Activated naive CD4-positive, alpha-beta T cell treated with anti-CD3 and anti-CD28 coated beads, Interleukin-2, amount 50 U/mL, for 72 hours (primary cell): ENCODE measurements at regions not wholly inside any gene's neighbourhood (a gene's known extent, or its start where the extent isn't known, plus 50 kb on each side); places are given as distances from the start of the nearest gene placed in this dataset.
"Not testable (repeated sequence)": the region's sequence is repeated elsewhere in the genome, so short reads cannot be mapped to it uniquely, and the experiment has no call there.

Experiments
- ATAC-seq, 2 donors: fragments of 150-1000 bp; cut with Tn5 transposase; 2 replicates each; pipeline ENCODE4 v1.10.0; 2021; ENCODE audit warnings: mild to moderate bottlenecking in 2 of 2, moderate library complexity in 2 of 2
- DNase-seq, 2 donors: peaks; one replicate each; pipeline ENCODE4 v3.0.0; 2021 to 2022; ENCODE audit warnings: low spot score in 2 of 2
- H3K27ac Mint-ChIP-seq, 2 donors: one replicate each; pipeline ENCODE4 v1.8.0; 2022; ENCODE audit warnings: mild to moderate bottlenecking in 2 of 2, mixed read lengths in 2 of 2
- H3K36me3 Mint-ChIP-seq, 2 donors: one replicate each; pipeline ENCODE4 v1.8.0; 2022; ENCODE audit warnings: mixed read lengths in 2 of 2
- H3K9me3 Mint-ChIP-seq, 2 donors: one replicate each; pipeline ENCODE4 v1.8.0; 2022; ENCODE audit warnings: mixed read lengths in 2 of 2

DNA sequence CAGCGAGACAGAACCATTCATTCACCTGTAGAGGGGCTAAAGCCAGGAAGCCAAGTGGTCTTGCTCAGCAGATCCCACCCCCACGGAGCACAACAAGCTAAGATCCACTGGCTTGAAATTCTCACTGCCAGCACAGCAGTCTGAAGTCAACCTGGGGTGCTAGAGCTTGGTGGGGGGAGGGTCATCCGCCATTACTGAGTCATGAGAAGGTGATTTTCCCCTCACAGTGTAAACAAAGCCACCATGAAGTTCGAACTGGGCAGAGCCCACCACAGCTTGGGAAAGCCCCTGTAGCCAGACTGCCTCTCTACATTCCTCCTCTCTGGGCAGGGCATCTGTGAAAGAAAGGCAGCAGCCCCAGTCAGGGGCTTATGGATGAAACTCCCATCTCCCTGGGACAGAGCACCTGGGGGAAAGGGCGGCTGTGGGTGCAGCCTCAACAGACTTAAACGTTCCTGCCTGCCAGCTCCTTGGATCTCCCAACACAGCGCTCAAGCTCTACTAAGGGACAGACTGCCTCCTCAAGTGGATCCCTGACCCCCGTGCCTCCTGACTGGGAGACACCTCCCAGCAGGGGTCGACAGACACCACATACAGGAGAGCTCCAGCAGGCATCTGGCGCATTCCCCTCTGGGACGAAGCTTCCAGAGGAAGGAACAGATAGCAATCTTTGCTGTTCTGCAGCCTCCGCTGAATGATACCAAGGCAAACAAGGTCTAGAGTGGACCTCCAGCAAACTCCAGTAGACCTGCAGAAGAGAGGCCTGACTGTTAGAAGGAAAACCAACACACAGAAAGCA, 179.0 kb upstream of the KLF7 start:
- ATAC-seq, H3K27ac Mint-ChIP-seq, DNase-seq: not testable (repeated sequence)
- peaks cover 16 to 24% of the 10 kb centered on the region in 2 donors for H3K36me3 Mint-ChIP-seq
- peaks cover 4 to 24% of the 10 kb centered on the region in 2 donors for H3K9me3 Mint-ChIP-seq

DNA sequence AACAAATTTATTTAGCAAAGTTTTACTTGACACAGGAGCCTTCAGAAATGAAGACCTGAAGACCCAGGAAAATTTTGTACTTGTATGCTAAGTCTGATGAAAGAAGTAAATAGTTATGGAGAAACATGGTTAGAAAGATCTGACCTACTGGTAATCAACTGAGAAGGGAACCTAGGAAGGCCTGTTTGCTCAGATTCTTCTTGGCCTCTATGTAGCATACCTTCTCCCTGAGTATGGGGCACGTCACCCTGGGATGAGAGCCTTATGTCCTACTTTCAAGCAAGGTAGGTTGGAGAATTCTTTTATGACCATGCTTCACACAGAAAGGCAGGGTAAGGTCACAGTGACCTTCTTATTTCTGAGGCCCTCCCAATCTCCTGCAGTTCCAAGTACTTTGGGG, 178.6 kb upstream of the CREB1 start:
- DNase-seq (no peak), ATAC-seq (no peak)
- Mint-ChIP-seq H3K9me3 (peaks cover 4 to 15% of the 10 kb centered on the region in 2 donors), H3K36me3 (peaks cover 12 to 16% of the 10 kb centered on the region in 2 donors), H3K27ac (no peak overlapping the region)

DNA sequence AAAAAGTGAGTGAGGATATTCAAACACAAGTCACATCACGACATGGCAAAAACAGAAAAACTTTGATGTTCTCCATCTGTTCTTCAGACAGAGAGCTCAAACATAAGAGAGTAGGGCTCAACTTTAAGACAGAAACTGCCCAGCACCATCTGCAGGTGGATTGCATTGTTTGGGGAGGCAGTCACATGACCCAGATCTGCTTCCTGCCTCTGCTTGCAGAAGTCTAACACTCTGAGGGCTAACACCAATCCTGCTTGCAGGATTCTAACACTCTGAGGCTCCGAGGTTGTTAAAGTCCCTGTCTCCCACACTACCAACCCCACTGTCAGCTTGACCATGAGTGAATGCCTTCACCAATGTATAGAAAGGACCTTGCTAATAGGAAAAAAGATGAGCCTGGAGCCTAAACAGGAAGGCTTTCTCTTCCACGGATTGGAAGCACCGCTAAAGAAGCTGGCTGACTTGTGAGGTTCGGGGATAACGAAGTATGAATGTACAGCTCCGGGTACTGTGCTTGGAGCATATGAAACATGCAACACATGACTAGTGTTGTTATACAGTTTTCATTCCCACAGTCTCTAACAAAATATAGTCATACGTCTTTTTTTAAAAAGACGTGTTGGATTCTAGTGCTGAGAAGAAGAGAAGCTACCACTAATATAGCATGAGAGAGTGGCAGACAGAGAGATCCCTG, 176.6 kb upstream of the CREB1 start:
- no peak overlapping the region for H3K27ac Mint-ChIP-seq
- DNase-seq: no peak
- ATAC-seq: peak; percentile 51 to 52

DNA sequence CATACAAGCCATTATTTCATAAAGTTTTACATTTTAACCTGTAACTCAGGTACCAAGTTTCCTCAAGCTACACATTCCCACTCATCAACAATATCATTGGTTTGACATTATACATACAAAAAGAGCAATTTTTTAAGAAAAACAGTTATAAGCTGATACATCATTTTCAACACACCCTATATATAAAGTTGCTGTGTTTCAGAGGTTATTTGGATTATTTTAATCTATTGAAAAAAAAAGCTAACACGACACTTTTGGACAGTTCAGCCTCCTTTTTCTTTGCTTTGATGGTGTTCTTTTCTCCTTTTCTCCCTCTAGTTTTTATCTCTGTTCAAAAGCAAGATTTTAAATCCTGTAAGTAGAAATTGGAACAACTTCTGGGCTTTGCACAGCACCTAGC, 175.9 kb upstream of the CREB1 start:
- DNase-seq (no peak), ATAC-seq (no peak)
- Mint-ChIP-seq H3K9me3 (no peaks in the 10 kb centered on the region), H3K36me3 (no peaks in the 10 kb centered on the region), H3K27ac (no peak overlapping the region)

More for the DNA sequence above, 176.6 kb upstream of the CREB1 start:
- Mint-ChIP-seq H3K9me3 (no peaks in the 10 kb centered on the region), H3K36me3 (no peaks in the 10 kb centered on the region)

DNA sequence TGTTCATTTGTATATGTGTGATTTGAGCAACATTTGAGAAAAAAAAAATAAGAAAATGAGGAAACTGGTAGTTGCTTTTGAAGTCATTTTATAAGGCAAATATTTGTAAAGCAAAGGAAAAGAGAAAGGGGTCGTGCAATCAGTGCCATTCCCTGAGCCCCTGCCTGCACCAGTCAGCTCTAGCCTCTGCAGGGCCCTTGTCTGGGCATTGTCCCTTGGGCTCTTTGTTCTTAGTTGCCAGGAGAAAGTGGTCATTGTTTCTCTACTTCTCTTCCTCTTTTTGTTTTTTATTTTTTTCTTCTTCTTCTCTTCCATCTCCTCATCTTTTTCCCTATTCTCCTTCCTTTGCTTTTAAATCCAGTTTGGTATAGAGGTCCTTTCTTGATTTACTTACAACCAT, 175.3 kb upstream of the CREB1 start:
- ATAC-seq (no peak), DNase-seq (no peak)
- H3K36me3 Mint-ChIP-seq: no peaks in the 10 kb centered on the region
- no peaks in the 10 kb centered on the region for H3K9me3 Mint-ChIP-seq
- H3K27ac Mint-ChIP-seq: no peak overlapping the region

DNA sequence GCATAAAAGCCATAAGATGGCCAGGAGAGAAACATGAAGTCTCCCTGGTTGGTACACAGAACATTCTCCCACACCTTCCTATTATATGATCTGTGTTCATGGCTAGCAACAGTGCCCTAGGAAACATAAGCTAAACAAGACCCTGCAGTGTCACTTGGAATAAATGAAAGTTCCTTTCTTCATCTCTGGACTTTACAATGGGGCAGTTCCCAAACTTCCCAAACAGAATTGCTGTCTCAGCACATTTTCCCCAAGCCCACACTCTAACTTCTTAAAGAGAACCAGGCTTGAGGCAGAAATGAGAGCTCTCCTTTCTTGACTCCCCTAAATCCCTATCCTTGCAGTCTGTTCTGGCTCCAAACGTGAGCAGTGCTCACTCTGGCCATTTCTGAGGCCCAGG, 173.2 kb upstream of the CREB1 start:
- DNase-seq: no peak
- no peak for ATAC-seq
- H3K27ac Mint-ChIP-seq: no peak overlapping the region
- no peaks in the 10 kb centered on the region for H3K9me3 Mint-ChIP-seq
- no peaks in the 10 kb centered on the region for H3K36me3 Mint-ChIP-seq

DNA sequence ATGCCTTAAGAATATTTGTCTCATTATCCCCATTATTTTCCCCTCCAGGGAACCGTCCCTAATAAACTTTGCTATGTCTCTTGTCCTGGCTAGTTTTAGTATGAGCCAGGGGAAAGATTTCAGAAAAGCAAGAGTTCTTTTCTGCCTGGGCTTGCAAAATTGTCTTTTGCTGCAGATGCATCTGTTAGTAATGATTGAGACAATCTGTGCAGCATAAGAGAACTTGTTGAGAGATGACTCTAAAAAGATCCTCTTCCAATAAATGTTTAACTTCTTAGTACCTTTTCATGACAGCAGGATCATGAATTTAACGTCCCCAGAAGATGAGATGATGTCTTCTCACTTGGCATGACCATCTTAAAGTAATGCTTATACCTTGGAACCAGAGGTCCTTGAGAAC, 172.5 kb upstream of the CREB1 start:
- Mint-ChIP-seq H3K36me3 (no peaks in the 10 kb centered on the region), H3K9me3 (no peaks in the 10 kb centered on the region), H3K27ac (no peak overlapping the region)
- ATAC-seq (no peak), DNase-seq (no peak)

DNA sequence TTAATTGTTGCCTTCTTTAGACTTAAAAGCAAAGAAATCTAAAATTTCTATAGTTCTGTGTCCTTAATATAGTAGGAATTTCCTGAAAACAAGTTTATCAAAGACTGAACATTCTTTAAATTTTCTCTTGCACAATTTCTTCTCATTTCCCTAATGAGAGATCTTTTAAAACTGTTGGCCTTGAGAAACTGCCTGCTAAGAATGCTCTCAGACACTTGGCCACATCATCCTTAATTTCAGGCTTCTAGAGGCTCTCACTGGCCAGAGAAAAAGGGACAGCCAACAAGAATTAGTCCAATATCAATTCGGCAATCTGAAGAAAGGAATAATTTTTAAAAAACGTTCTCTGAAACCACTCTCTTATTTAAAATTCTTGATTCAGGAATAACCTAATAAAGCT, 167.0 kb upstream of the CREB1 start:
- no peak overlapping the region for H3K27ac Mint-ChIP-seq
- no peaks in the 10 kb centered on the region for H3K36me3 Mint-ChIP-seq
- ATAC-seq: no peak
- no peaks in the 10 kb centered on the region for H3K9me3 Mint-ChIP-seq
- DNase-seq: no peak

DNA sequence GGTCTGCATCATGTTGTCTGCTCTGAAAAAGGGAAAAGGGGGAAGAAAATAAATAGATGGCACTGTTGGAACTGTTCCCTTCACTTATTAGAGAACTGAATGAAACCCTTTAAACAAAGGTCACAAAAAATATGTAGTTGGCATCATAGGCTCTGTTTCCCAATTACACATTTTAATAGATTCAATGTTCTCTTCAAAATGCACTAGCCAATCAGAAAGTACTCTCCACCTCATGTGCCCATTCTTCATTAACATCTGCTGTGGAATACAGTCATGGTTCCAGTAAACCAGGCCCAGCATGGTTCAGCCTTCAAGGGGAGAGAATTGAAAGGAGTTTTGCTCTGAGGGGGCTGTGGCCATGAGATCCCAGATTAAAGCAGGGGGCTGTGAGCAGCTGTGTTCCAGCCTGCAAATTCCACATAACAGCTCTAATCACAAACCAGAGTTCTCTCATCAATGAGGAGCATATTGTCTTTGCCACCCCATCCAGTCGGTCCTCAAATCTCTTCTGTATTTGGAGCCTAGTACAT, 165.9 kb upstream of the CREB1 start:
- H3K27ac Mint-ChIP-seq: no peak overlapping the region
- H3K36me3 Mint-ChIP-seq: no peaks in the 10 kb centered on the region
- ATAC-seq (no peak), DNase-seq (no peak)
- H3K9me3 Mint-ChIP-seq: no peaks in the 10 kb centered on the region

DNA sequence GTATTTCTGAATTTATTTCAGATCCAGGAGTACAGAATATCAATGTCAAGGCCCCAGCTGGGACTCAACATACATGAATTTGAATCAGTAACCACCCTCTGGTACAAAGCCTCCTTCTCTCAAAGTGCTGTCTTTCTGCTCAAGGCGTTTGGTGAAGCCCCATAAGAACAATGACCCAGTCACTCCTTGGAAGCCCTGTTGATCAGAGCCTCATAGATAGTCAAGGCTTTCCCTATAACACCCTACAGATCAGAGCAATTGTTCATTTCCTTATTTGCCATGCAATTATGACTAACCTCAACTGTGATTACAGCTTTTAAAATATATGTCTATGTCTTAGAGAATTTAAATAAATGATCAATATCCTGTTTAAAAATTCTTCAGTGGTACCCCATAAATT, 159.1 kb upstream of the CREB1 start:
- ATAC-seq: no peak
- no peak for DNase-seq
- no peak overlapping the region for H3K27ac Mint-ChIP-seq
- H3K9me3 Mint-ChIP-seq: peaks cover 7% of the 10 kb centered on the region in 2 donors
- H3K36me3 Mint-ChIP-seq: peaks cover 0 to 16% of the 10 kb centered on the region in 2 donors

DNA sequence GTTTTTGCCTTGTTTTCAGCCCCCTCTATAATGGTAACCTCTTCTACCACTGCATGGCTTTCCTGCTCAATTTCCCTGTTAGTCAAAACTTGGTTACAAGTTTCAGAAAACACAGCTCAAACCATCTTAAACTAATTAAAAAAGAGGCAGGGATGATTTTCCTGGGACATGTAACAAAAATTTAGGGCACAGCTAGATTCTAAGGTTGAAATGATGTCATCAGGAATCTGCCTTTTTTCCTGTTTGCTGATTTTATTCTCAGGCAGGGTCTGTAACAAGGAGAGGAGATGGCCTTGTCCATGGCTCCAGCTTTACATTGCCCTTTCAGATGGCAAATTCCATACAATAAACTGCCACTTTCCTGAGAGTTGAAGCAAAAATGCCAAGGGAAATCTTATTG, 157.9 kb upstream of the CREB1 start:
- Mint-ChIP-seq H3K36me3 (peaks cover 1 to 16% of the 10 kb centered on the region in 2 donors), H3K9me3 (peaks cover 11 to 12% of the 10 kb centered on the region in 2 donors), H3K27ac (no peak overlapping the region)
- ATAC-seq: no peak
- no peak for DNase-seq

DNA sequence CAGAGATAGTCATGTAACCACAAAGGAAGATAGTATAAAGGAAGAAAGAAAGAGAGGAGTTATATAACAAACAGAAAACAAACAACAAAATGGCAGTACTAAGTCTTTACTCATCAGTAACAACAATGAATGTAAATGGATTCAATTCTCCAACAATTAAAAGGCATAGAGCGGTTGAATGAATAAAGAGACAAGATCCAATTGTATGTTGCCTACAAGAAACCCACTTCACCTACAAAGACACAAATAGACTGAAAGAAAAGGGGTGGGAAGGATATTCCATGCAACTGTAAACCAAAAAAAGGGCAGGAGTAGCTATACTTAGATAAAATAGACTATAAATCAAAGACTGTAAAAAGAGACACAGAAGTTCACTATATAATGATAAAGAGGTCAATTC, 157.3 kb upstream of the CREB1 start:
- ATAC-seq: no peak
- no peak overlapping the region for H3K27ac Mint-ChIP-seq

DNA sequence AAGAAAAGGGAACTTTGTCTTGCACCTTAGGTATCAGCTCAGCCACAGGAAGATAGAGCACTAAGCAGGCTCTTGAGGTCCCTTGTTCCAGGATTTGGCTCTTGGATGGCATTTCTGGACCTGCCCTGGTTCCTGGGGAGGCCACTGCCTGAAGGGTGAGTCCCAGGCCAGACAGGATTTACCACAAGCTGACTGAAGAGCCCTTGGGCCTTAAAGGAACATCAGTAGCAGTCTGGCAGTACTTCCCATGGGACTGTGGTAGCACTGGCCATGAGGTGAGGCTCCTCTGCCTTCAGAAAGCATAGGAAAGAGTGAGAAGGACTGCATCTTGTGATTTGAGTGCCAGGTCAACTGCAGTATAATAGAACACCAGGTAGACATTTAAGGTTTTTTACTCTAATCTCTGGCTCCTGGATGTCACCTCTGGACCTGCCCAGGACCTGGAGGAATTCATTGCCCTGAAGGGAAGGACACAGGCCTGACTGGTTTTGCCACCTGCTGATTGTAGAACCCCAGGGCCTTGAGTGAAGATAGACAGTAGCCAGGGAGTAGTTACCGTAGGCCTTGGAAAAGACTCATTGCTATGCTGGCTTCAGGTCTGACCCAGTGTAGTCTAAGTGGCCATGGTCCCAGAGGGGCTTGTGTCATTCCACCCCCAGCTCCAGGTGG, 154.4 kb upstream of the CREB1 start:
- Mint-ChIP-seq H3K36me3 (peaks cover 29 to 38% of the 10 kb centered on the region in 2 donors), H3K27ac (peak overlapping the region in 1 of 2 donors; percentile 56), H3K9me3 (peaks cover 33 to 38% of the 10 kb centered on the region in 2 donors)
- ATAC-seq: no peak
- DNase-seq: no peak

More for the DNA sequence above, 157.3 kb upstream of the CREB1 start:
- Mint-ChIP-seq H3K36me3 (peaks cover 5 to 19% of the 10 kb centered on the region in 2 donors), H3K9me3 (peaks cover 12 to 15% of the 10 kb centered on the region in 2 donors)
- DNase-seq: no peak

DNA sequence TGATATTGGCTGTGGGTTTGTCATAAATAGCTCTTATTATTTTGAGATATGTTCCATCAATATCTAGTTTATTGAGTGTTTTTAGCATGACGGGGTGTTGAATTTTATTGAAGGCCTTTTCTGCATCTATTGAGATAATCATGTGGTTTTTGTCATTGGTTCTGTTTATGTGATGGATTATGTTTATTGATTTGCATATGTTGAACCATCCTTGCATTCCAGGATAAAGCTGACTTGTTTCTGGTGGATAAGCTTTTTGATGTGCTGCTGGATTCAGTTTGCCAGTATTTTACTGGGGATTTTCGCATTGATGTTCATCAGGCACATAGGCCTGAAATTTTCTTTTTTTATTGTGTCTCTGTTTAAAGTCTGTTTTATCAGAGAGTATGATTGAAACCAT, 151.1 kb upstream of the CREB1 start:
- H3K36me3 Mint-ChIP-seq: peaks cover 39 to 40% of the 10 kb centered on the region in 2 donors
- DNase-seq, ATAC-seq, H3K27ac Mint-ChIP-seq: not testable (repeated sequence)
- H3K9me3 Mint-ChIP-seq: peaks cover 31 to 39% of the 10 kb centered on the region in 2 donors

DNA sequence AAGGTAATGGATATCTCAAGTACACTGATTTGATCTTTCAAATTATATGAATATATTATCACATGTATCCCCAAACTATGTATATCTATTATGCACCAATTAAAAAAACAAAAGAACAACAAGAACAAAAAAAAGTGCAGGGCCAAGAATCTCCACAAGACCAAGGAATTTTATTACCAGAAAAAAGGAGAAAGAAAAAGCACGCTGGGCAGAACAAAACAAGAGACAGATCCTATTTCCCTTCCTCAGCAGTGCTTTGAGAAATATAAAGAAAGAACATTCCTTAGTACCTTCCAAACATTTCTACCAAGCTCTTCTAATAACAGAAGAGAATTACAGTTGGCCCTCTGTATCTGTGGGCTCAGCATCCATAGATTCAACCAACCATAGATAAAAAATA, 144.7 kb upstream of the CREB1 start:
- H3K36me3 Mint-ChIP-seq: peaks cover 14 to 24% of the 10 kb centered on the region in 2 donors
- ATAC-seq: no peak
- DNase-seq: no peak
- peaks cover 7 to 17% of the 10 kb centered on the region in 2 donors for H3K9me3 Mint-ChIP-seq
- no peak overlapping the region for H3K27ac Mint-ChIP-seq

DNA sequence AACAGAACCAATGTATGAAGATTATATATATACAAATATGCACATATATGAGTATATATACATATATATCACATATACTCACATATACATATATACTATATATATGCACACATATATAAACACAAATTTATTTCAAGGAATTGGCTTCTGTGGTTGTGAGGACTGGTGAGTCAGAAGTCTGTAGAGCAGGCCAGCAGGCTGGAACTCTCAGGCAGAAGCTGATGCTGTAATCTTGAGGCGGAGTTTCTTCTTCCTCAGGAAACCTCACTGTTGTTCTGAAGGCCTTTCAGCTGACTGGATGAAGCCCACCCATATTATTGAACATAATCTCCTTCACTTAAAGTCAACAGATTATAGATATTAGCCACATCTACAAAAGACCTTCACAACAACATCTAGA, 143.9 kb upstream of the CREB1 start:
- Mint-ChIP-seq H3K36me3 (peaks cover 10 to 20% of the 10 kb centered on the region in 2 donors), H3K27ac (no peak overlapping the region), H3K9me3 (peaks cover 5 to 14% of the 10 kb centered on the region in 2 donors)
- ATAC-seq (no peak), DNase-seq (no peak)

DNA sequence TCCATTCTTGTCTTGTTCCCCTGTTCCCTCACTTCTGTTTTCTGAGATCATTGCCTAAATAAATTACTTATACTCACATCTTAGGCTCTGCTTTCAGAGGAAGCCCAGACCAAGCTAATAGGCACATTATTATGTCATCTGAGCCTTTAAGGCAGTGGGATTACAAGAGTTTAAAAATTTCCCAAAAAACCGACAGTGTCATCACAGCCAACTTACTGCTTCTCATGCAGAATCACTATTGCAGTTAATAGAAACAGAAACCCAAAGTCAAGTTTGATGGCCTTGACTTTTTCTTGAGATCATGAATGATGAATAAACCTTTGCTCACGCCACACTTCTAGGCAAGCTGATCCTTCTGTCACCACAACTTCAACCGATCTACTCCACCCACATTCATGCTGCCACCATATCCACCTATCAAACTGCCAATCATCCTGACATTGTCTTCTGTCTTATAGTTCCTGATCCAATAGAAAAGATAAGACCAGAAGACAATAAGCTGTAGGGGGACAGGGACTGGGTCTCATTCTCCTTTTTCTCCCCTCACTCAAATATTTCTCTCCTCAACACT, 142.7 kb upstream of the CREB1 start:
- ATAC-seq (no peak), DNase-seq (no peak)
- H3K27ac Mint-ChIP-seq: no peak overlapping the region
- H3K9me3 Mint-ChIP-seq: peaks cover 0 to 9% of the 10 kb centered on the region in 2 donors
- H3K36me3 Mint-ChIP-seq: peaks cover 0 to 9% of the 10 kb centered on the region in 2 donors
